Panc1 (cell line): ENCODE measurements at regions not wholly inside any gene's neighbourhood (a gene's known extent, or its start where the extent isn't known, plus 50 kb on each side); places are given as distances from the start of the nearest gene placed in this dataset.

ENCODE experiments used
- ATAC-seq: fragments of 200-7000 bp; cut with Tn5 transposase; 2 replicates; pipeline ENCODE4 v1.9.1; 2020; ENCODE audit warnings: mild to moderate bottlenecking, moderate library complexity
- BruUV-seq: library from RNA; stranded (reverse); fragments of 400-500 nt; replicated peaks from 2 replicates; lab custom pipeline; 2021; lab: Mats Ljungman, UMichigan
- CTCF ChIA-PET: fragments of 300-600 bp; sonication (Branson Sonifier 250); formaldehyde crosslinking; loops from one replicate; lab custom pipeline; 2022; ENCODE audit warnings: antibody characterized with exemption; lab: Charles Lee
- POLR2A ChIA-PET: fragments of 300-600 bp; sonication (Branson Sonifier 250); formaldehyde crosslinking; loops from one replicate; lab custom pipeline; 2022; ENCODE audit warnings: antibody characterized with exemption; lab: Charles Lee
- DNase-seq: peaks from one replicate; pipeline ENCODE4 v3.0.0-alpha.2; 2010; ENCODE audit warnings: low read depth, low spot score
- H3K27ac ChIP-seq: 2 replicates; pipeline ENCODE4 v1.5.1; 2011; ENCODE audit warnings: mild to moderate bottlenecking, low read length, inconsistent platforms
- H3K27me3 ChIP-seq: fragments of 200-500 bp; sonication (Bioruptor generic); 2 replicates; pipeline ENCODE4 v1.6.0; 2014; ENCODE audit warnings: low read length, inconsistent platforms; ENCODE audit not compliant: control insufficient read depth, insufficient read depth
- H3K36me3 ChIP-seq: fragments of 200-500 bp; sonication (Bioruptor generic); 2 replicates; pipeline ENCODE4 v1.5.1; 2014; ENCODE audit warnings: inconsistent platforms, mild to moderate bottlenecking, low read length, moderate library complexity; ENCODE audit not compliant: control insufficient read depth, insufficient read depth
- H3K4me1 ChIP-seq: 2 replicates; pipeline ENCODE4 v1.5.1; 2011; ENCODE audit warnings: inconsistent platforms, mild to moderate bottlenecking, low read length, moderate library complexity; ENCODE audit not compliant: control insufficient read depth, insufficient read depth
- H3K4me3 ChIP-seq, 2 experiments: 2 replicates each; pipeline ENCODE4 v1.5.1; 2011 to 2012; ENCODE audit warnings: low read depth in 2 of 2, low read length in 2 of 2, mild to moderate bottlenecking in 2 of 2, inconsistent platforms in 1 of 2, moderate library complexity in 1 of 2
- H3K9me3 ChIP-seq: fragments of 200-500 bp; sonication (Bioruptor generic); 2 replicates; pipeline ENCODE4 v1.5.1; 2014; ENCODE audit warnings: low read depth, mild to moderate bottlenecking, inconsistent platforms, low read length, moderate library complexity; ENCODE audit not compliant: control insufficient read depth, insufficient read depth
- POLR2AphosphoS5 ChIP-seq: IDR thresholded peaks from 2 replicates; pipeline ENCODE4 v1.6.1; 2012; ENCODE audit warnings: mild to moderate bottlenecking, low read depth, low read length, moderate library complexity
- SIN3A ChIP-seq: IDR thresholded peaks from 2 replicates; pipeline ENCODE4 v1.6.1; 2012; ENCODE audit warnings: low read depth, mild to moderate bottlenecking, low read length, moderate library complexity, borderline replicate concordance; ENCODE audit not compliant: insufficient read depth
- TCF7L2 ChIP-seq: IDR thresholded peaks from 2 replicates; pipeline ENCODE4 v1.6.1; 2011; ENCODE audit warnings: mild to moderate bottlenecking, low read depth, low read length, inconsistent platforms
- in situ Hi-C: cut with HindIII; loops from 2 replicates; pipeline ENCODE4 v1.10.0; 2016; ENCODE audit warnings: low sequenced_read_pairs, low pct_unique_long_range_greater_than_20kb
- intact Hi-C: fragments of 100-400 bp; cut with micrococcal nuclease; formaldehyde crosslinking; loops from one replicate; pipeline ENCODE4 v1.10.0; 2022; ENCODE audit not compliant: unreplicated experiment
- TF ChIP-seq, protein P1 (sequence below), 2 experiments: IDR thresholded peaks; 2 replicates each; pipeline ENCODE4 v1.6.1; 2011 to 2012; ENCODE audit warnings: low read depth in 2 of 2, control low read depth in 1 of 2, low read length in 1 of 2, mild to moderate bottlenecking in 1 of 2, moderate library complexity in 1 of 2; ENCODE audit not compliant: insufficient read depth in 1 of 2
- TF ChIP-seq, protein P2 (sequence below): fragments of 450-650 bp; IDR thresholded peaks from 2 replicates; pipeline ENCODE4 v1.5.1; 2017; ENCODE audit warnings: mild to moderate bottlenecking

DNA sequence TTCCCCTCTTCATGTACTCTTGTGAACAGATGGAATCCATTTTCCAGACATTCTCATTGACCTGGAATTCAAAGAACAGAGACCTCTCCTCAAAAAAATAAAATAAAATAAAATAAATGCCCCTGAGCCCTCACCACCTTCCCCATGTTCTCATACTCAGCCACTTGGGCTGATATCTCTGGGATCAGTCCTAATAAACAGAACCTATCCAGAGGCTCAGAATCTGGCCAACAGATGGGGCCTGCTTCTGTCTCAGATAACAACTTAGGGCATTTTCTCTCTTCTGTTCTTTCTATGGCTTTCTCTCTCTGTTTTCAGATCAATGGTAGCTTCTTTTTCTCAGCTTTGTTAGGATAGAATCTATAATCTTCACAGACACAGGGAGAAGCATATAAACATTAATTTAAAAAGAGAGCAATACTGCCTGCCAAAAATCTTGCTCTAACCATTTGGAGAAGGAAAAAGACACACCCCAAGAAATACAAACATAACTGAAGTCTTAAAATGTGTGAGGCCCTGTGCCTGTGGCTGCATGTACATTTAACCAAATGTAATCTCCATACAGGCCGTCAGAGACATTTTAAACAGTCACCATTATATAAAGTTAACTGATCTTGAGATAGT, 907.1 kb downstream of the FAT4 start:
- no peak overlapping the region for H3K4me3 ChIP-seq
- H3K4me1 ChIP-seq: no peaks in the 10 kb centered on the region
- POLR2A ChIA-PET: no interaction called here
- no TSS peak for BruUV-seq
- TF ChIP-seq TCF7L2 (no peak), POLR2AphosphoS5 (no peak), SIN3A (no peak)
- TF ChIP-seq, protein P1, sequence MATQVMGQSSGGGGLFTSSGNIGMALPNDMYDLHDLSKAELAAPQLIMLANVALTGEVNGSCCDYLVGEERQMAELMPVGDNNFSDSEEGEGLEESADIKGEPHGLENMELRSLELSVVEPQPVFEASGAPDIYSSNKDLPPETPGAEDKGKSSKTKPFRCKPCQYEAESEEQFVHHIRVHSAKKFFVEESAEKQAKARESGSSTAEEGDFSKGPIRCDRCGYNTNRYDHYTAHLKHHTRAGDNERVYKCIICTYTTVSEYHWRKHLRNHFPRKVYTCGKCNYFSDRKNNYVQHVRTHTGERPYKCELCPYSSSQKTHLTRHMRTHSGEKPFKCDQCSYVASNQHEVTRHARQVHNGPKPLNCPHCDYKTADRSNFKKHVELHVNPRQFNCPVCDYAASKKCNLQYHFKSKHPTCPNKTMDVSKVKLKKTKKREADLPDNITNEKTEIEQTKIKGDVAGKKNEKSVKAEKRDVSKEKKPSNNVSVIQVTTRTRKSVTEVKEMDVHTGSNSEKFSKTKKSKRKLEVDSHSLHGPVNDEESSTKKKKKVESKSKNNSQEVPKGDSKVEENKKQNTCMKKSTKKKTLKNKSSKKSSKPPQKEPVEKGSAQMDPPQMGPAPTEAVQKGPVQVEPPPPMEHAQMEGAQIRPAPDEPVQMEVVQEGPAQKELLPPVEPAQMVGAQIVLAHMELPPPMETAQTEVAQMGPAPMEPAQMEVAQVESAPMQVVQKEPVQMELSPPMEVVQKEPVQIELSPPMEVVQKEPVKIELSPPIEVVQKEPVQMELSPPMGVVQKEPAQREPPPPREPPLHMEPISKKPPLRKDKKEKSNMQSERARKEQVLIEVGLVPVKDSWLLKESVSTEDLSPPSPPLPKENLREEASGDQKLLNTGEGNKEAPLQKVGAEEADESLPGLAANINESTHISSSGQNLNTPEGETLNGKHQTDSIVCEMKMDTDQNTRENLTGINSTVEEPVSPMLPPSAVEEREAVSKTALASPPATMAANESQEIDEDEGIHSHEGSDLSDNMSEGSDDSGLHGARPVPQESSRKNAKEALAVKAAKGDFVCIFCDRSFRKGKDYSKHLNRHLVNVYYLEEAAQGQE (IDR thresholded peaks at IDR 0.05; ENCODE audit: insufficient read depth in 1 of 2, low read depth in 2 of 2, low read length in 1 of 2): no peak
- TF ChIP-seq, protein P2, sequence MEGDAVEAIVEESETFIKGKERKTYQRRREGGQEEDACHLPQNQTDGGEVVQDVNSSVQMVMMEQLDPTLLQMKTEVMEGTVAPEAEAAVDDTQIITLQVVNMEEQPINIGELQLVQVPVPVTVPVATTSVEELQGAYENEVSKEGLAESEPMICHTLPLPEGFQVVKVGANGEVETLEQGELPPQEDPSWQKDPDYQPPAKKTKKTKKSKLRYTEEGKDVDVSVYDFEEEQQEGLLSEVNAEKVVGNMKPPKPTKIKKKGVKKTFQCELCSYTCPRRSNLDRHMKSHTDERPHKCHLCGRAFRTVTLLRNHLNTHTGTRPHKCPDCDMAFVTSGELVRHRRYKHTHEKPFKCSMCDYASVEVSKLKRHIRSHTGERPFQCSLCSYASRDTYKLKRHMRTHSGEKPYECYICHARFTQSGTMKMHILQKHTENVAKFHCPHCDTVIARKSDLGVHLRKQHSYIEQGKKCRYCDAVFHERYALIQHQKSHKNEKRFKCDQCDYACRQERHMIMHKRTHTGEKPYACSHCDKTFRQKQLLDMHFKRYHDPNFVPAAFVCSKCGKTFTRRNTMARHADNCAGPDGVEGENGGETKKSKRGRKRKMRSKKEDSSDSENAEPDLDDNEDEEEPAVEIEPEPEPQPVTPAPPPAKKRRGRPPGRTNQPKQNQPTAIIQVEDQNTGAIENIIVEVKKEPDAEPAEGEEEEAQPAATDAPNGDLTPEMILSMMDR: no peak
- no peaks in the 10 kb centered on the region for H3K27me3 ChIP-seq
- no peaks in the 10 kb centered on the region; the same call in 1 of the 2 replicates for H3K36me3 ChIP-seq
- DNase-seq: no peak
- in situ Hi-C loops (no loop called here), intact Hi-C loops (loop anchor here (10.0 kb wide), 1 partner anchor 373 kb away; no protein-coding TSS in a partner anchor)
- H3K27ac ChIP-seq: no peak overlapping the region
- H3K9me3 ChIP-seq: no peaks in the 10 kb centered on the region
- ATAC-seq: no peak
- CTCF ChIA-PET: no interaction called here

DNA sequence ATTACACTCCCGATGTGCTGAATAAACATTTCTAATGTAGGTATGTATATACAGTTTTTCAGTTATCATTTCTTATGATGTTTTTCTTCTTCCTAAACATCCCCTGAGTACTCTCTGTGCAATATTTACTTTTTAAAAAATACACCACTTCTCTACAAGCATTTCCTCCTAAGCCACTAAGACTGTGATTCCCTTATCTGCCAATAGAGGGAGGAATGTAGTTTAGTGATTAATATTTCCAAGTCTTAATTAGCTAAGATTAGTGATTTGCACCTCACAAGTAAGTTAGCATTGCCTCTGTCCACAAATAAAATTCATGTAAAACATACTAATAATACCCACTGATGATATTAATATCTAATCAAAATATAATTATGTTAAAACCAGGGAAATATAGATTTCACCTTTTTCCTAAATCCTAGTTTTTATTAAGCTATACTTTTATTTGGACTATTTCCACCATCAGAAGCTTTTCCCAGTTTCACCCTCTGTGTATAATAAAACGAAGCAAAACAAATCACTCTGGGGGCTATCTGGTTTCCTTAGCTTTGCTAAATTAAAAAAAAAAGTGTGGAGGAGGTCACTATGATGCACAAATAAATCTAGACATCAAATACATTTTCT, 909.1 kb downstream of the FAT4 start:
- ATAC-seq: no peak
- CTCF ChIA-PET: interaction anchor here (0.9 kb wide), 1 partner anchor 47 kb away, joined by 3 read pairs; no protein-coding TSS in a partner anchor
- H3K4me3 ChIP-seq: no peak overlapping the region

More for the DNA sequence above, 909.1 kb downstream of the FAT4 start:
- Histone ChIP-seq H3K27ac (no peak overlapping the region), H3K36me3 (no peaks in the 10 kb centered on the region; the same call in 1 of the 2 replicates), H3K9me3 (no peaks in the 10 kb centered on the region), H3K4me1 (no peaks in the 10 kb centered on the region), H3K27me3 (no peaks in the 10 kb centered on the region)
- intact Hi-C loops: loop anchor here (10.0 kb wide), 1 partner anchor 371 kb away; no protein-coding TSS in a partner anchor
- no peak for DNase-seq
- in situ Hi-C loops: no loop called here
- TF ChIP-seq SIN3A (no peak), POLR2AphosphoS5 (no peak)
- TF ChIP-seq, protein P2: peak; percentile 50; the same call in 1 of the 2 replicates
- TF ChIP-seq, protein P1 (IDR thresholded peaks at IDR 0.05; ENCODE audit: insufficient read depth in 1 of 2, low read depth in 2 of 2, low read length in 1 of 2): no peak
- POLR2A ChIA-PET: no interaction called here
- no TSS peak for BruUV-seq
